HL-60 (cell line): ENCODE measurements at regions not wholly inside any gene's neighbourhood (a gene's known extent, or its start where the extent isn't known, plus 50 kb on each side); places are given as distances from the start of the nearest gene placed in this dataset.

Experiments used
- DNase-seq, 2 experiments: peaks; one replicate each; pipeline ENCODE4 v3.0.0-alpha.2; 2010 to 2020; ENCODE audit warnings: low read depth in 1 of 2, low spot score in 1 of 2
- H3K27ac ChIP-seq: fragments of 250-450 bp; sonication (Bioruptor Pico); replicated peaks from 2 replicates; pipeline ENCODE4 v1.5.1; 2020; ENCODE audit warnings: mild to moderate bottlenecking, moderate library complexity
- H3K27me3 ChIP-seq: fragments of 250-450 bp; sonication (Bioruptor Pico); 2 replicates; pipeline ENCODE4 v1.5.1; 2021; ENCODE audit warnings: mild to moderate bottlenecking, moderate library complexity; ENCODE audit not compliant: insufficient read depth, poor library complexity, severe bottlenecking
- H3K4me3 ChIP-seq: replicated peaks from 2 replicates; pipeline ENCODE4 v1.5.1; 2011; ENCODE audit warnings: mild to moderate bottlenecking, control low read depth, low read length; ENCODE audit not compliant: insufficient read depth
- CTCF ChIP-seq: IDR thresholded peaks from one replicate; pipeline ENCODE4 v1.5.1; 2011; ENCODE audit warnings: low read length, control low read depth, inconsistent platforms; ENCODE audit not compliant: insufficient read depth
- GABPA ChIP-seq: IDR thresholded peaks from 2 replicates; pipeline ENCODE4 v1.6.1; 2012; ENCODE audit warnings: low read depth
- POLR2AphosphoS5 ChIP-seq: IDR thresholded peaks from 2 replicates; pipeline ENCODE4 v1.6.1; 2012; ENCODE audit warnings: low read depth
- REST ChIP-seq: IDR thresholded peaks from 2 replicates; pipeline ENCODE4 v1.6.1; 2012; ENCODE audit warnings: low read depth; ENCODE audit not compliant: insufficient replicate concordance
- SPI1 ChIP-seq: IDR thresholded peaks from 2 replicates; pipeline ENCODE4 v1.6.1; 2012; ENCODE audit warnings: low read depth, mild to moderate bottlenecking, borderline replicate concordance

GRCh38 chr10:71024490-71024889 is 136.1 kb upstream of the PCBD1 start:
- no peak overlapping the region for H3K27ac ChIP-seq
- no peak overlapping the region for H3K4me3 ChIP-seq
- no peak for TF ChIP-seq REST
- TF ChIP-seq CTCF = no peak
- TF ChIP-seq POLR2AphosphoS5 = no peak
- TF ChIP-seq SPI1 = no peak
- TF ChIP-seq GABPA = no peak
- H3K27me3 ChIP-seq = no peaks in the 10 kb centered on the region
- DNase-seq = no peak

GRCh38 chr10:71025535-71025934 is 137.2 kb upstream of the PCBD1 start:
- DNase-seq = no peak

GRCh38 chr10:71028066-71028465 is 139.7 kb upstream of the PCBD1 start:
- H3K27me3 ChIP-seq = no peaks in the 10 kb centered on the region

More at GRCh38 chr10:71025535-71025934, 137.2 kb upstream of the PCBD1 start:
- Histone ChIP-seq H3K27me3 (no peaks in the 10 kb centered on the region), H3K27ac (no peak overlapping the region), H3K4me3 (no peak overlapping the region)
- TF ChIP-seq POLR2AphosphoS5 (no peak), CTCF (no peak), GABPA (no peak)

More at GRCh38 chr10:71028066-71028465, 139.7 kb upstream of the PCBD1 start:
- Histone ChIP-seq H3K4me3 (no peak overlapping the region), H3K27ac (no peak overlapping the region)
- no peak for DNase-seq
- TF ChIP-seq CTCF (no peak), GABPA (no peak), REST (no peak), POLR2AphosphoS5 (no peak), SPI1 (no peak)
